GM21390 (cell line): ENCODE measurements at regions not wholly inside any gene's neighbourhood (a gene's known extent, or its start where the extent isn't known, plus 50 kb on each side); places are given as distances from the start of the nearest gene placed in this dataset.
"Not testable (repeated sequence)": the region's sequence is repeated elsewhere in the genome, so short reads cannot be mapped to it uniquely, and the experiment has no call there.

ENCODE experiments used
- ATAC-seq: cut with Tn5 transposase; IDR thresholded peaks from one replicate; pipeline ENCODE4 v1.9.1; 2021; ENCODE audit not compliant: unreplicated experiment

DNA sequence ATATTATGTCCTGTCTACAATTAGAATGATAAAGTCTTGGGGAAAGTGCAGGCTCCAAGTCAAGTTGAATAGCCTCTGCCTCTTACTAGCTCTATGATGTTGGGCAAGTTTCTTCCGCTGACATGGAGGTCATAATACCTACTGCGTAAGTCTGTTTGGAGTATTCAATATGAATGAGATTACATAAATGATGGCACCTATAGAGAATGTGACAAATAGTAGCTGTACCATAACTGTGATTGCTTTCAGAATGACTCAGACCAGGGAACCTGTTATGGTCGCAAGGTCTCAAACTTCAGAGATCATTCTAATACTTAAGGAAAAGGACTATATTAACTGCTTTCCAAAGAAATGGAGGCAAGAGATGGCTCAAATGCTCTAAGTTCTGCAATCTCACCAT, 94.0 kb upstream of the ABCA1 start:
- no peak for ATAC-seq

DNA sequence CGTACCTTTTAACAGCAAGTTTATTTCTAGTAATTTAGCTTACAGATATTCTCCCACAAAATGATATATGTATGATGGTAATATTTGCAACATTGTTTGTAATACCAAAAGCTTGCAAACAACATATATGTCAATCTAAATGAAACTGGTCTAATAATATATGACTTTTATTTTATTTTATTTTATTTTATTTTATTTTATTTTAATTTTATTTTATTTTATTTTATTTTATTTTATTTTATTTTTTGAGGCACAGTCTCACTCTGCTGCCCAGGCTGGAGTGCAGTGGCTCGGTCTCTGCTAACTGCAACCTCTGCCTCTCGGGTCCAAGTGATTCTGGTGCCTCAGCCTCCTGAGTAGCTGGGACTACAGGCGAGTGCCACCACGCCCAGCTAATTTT, 94.6 kb upstream of the ABCA1 start:
- not testable (repeated sequence) for ATAC-seq

DNA sequence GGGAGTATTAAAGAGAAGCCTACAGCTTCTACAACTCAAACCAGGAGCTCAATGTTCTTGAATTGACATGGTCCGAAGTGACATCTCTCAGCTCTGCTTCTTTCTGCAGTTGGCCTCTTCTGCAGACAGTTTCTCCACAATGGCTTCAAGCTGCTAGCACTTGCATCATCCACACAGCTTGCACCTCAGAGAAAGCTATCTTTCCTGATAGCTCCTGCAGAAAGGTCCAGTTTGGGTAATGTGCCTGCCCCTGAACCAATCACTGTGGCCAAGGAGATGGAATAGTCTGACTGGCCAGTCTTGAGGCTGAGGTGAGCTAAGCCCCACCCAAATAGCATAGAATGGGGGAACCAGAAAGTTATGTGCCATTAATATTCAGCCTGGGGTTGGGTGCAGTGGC, 95.8 kb upstream of the ABCA1 start:
- ATAC-seq: no peak

DNA sequence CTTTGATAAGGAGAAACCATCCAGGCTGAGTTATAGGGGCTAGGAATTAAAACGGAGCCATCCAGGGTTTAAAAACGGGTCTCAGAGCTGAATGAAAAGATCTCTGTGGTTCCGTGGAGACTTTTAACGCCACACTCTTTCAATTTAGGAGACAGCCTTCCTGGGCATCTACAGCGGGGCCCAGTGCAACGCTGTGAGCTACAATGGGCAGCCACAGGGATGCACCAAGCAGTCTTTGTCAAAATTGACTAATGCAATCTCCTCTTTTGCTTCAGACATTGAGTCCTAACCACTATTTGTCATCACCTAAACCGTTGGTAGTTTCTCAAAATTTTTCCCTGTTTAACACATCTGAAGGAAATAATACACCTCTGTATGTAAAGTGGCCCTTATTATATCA, 96.6 kb upstream of the ABCA1 start:
- ATAC-seq: no peak

DNA sequence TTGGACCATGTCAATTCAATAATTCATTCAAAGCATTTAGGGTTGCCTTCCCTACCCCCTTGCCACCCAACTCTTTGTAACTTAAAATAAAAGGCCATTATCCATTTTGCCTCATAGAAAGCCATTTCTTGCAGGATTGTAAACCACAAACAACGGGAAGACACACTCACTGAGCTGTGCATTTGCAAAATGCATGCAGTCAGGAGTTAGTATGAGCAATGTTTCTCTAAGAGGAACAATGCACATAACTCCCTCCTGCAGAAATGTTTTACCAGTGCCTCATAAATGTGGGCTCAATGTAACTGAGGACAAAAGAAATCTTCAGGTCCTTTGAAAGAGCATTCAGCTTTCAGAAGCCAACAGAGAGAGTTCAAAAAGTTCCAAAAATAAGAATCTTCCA, 98.5 kb upstream of the ABCA1 start:
- ATAC-seq: no peak

DNA sequence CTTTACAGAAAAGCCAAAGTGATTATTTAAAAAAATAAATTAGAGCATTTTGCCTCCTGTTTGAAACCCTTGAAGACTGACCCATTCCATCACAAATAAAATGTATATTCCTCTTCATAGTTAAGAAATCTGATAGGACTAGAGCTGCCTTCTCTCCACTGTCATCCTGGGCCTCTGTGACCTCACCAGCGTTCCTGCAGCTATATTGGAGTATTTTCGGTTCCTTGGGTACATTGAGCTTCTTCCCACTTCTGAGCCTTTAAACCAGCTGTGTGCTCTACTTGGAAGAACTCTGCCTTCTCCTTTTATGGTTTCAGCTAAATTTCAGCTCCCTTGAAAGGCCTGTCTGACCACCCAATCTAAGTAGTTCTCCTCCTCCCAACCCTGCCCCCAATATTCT, 99.1 kb upstream of the ABCA1 start:
- no peak for ATAC-seq

- no peak for ATAC-seq
Observed at GRCh38 chr9:105030285-105030684, 102.3 kb upstream of the ABCA1 start.

DNA sequence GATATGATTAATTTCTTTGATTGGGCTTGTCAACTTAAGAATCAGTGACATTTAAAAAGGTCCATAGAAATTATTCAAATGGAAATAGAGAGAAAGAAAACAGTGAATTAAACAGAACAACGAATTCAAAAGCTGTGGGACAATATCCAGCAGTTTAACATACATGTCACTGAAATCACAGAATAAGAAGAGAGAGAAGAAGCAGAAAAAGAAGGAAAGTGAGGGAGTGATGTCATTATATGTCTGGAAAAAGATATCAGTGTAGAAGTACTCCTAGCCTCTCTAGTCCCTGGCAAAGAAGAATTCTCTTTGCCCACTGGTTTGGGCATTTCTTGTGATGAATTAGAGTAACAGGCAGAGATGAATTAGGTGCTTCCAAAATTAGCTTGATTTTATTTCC, 109.2 kb upstream of the ABCA1 start:
- ATAC-seq: no peak

- ATAC-seq: no peak
Observed at GRCh38 chr9:105038051-105038450, 110.1 kb upstream of the ABCA1 start.

DNA sequence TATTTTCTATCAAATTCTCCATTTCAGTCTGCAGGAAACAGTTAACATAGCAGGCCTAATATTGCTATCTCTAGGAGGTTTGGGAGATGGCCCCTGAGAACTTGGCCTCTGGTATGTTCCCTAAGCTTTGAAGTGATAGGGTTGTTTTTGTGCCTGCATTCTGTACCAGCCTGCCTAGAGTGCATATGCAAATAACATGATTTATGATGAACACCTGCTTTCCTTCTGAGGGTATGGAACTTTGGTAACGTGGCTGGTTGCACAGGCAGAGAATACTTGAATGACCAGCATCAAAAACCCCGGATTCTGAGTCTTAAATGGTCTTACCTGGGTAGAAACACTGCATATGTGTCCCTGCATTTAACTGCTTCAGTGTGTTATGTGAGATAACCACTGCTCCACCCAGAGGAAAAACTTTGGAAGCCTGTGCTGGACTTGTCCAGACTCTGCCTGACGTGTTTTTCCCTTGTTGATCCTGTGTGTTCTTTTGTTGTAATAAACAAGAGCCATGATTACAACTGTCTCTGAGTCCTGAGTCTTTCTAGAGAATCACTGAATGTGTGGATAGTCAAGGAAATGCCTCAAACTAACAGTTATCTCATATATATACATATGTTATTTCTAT, 111.3 kb upstream of the ABCA1 start:
- no peak for ATAC-seq

DNA sequence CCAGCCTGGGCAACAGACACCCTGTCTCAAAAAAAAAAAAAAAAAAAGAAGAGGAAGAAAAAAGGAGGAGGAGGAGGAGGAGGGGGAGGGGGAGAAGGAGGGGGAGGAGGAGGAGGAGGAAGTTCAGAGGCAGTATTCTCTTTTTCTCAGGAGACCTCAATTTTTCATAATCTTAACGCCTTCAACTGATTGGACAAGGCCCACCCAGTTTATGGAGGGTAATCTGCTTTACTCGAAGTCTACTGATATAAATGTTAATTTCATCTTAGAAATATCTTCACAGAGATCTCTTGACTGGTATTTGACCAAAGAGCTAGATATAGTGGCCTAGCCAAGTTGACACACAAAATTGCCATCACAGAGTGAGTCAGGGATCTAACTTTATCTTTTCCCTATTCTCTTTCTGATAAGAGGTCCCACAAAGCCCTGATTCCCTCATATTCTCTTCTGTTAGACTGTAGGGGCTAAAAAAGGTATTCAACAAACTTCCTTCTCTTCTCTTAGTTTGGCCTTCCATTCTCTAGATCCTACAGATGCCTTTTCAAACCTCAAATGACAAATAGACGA, 115.5 kb upstream of the ABCA1 start:
- no peak for ATAC-seq

GRCh38 chr9:105044518-105044917, 116.6 kb upstream of the ABCA1 start:
- no peak for ATAC-seq

- no peak for ATAC-seq
Observed at GRCh38 chr9:105046907-105047741, 119.2 kb upstream of the ABCA1 start.

GRCh38 chr9:105047742-105048041, 119.7 kb upstream of the ABCA1 start:
- no peak for ATAC-seq

- no peak for ATAC-seq
Observed at GRCh38 chr9:105048331-105048730, 120.4 kb upstream of the ABCA1 start.

GRCh38 chr9:105050296-105050695, 122.3 kb upstream of the ABCA1 start:
- no peak for ATAC-seq

DNA sequence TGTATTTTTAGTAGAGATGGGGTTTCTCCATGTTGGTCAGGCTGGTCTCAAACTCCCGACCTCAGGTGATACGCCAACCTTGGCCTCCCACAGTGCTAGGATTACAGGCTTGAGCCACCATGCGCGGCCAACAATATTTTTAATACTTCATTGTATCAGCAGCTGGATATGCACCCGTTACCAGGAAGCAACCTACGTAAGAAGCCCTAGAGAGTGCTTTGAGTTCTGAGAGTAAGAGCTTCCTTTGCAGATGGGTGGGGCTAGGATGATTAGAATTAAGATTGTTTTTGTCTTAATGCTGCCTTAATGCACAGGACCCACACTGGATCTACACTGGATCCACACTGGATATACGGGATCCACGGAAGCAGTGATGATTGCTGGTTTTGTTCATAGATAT, 123.9 kb upstream of the ABCA1 start:
- ATAC-seq: no peak

- no peak for ATAC-seq
Observed at GRCh38 chr9:105052346-105052745, 124.4 kb upstream of the ABCA1 start.

DNA sequence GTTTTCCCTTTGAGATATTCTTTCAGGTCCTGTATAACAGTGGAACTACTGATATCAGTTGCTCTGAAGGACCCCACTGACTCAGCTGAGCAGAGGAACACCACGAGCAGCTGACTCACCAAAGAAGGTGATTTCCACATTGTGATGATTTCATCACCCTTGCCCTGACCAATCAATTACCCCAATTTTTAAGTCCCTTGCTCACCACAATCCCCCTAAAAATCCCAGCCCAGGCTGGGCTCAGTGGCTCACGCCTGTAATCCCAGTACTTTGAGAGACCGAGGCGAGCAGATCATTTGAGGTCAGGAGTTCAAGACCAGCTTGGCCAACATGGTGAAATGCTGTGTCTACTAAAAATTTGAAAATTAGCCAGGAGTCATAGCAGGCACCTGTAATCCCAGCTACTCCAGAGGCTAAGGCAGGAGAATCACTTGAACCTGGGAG, 125.3 kb upstream of the ABCA1 start:
- ATAC-seq: peak; percentile 62

- no peak for ATAC-seq
Observed at GRCh38 chr9:105054491-105054890, 126.5 kb upstream of the ABCA1 start.

- ATAC-seq: no peak
Observed at GRCh38 chr9:105055917-105056316, 128.0 kb upstream of the ABCA1 start.

DNA sequence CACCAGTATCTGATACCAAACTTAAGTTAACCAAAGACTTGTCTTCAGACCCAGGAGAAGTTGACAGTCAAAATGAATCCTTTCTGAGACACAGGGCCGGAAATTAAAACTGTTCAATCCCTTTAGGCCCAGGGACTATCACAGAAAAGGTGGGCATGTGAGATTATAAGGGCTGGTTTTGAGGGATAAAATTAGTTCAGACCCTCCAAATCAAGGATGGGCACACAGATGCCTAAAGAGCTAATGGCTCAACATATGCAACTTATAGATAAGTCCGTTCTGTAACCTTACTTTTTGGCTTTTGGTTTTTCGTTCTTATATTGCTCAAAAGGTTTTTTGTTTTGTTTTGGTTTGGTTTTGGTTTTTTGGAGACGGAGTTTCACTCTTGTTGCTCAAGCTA, 129.6 kb upstream of the ABCA1 start:
- ATAC-seq: no peak

DNA sequence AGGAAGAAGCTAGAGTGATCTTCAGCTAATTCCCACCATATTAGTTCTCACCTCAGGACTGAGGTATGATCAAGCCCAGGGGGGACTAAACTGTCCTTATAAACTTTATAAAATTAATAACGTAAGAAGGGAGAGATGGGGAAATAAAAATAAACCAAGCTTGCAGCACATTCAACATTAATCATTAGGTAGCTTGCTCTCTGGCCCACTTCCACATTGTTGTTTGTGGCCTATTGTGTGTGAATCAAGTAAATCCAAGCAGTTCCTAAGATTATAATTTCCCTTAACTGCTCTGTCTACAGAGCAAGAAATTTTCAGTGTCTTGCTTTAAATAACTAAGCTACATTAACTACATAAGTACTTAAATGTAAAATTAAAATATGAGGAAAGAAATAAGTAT, 131.3 kb upstream of the ABCA1 start:
- no peak for ATAC-seq
